Small intestine (tissue), 7 donors: ENCODE measurements at regions not wholly inside any gene's neighbourhood (a gene's known extent, or its start where the extent isn't known, plus 50 kb on each side); places are given as distances from the start of the nearest gene placed in this dataset.

ENCODE experiments used
- DNase-seq, 2 donors: peaks; one replicate each; pipeline versions ENCODE4 v3.0.0 to v3.0.0-alpha.2; 2013
- FAIRE-seq: peaks from 2 replicates; lab custom pipeline; 2012; peaks lifted over from hg19 to GRCh38; lab: Jason Lieb, UNC
- H3K27ac ChIP-seq, 3 donors: one replicate each; pipeline ENCODE4 v1.5.1; 2013; ENCODE audit warnings: low read length in 2 of 3, mild to moderate bottlenecking in 2 of 3, control low read depth in 1 of 3, inconsistent platforms in 1 of 3, low read depth in 1 of 3, moderate library complexity in 1 of 3
- H3K27me3 ChIP-seq, 3 donors: one replicate each; pipeline ENCODE4 v1.6.1; 2013; ENCODE audit warnings: low read length in 3 of 3, inconsistent platforms in 1 of 3; ENCODE audit not compliant: control insufficient read depth in 3 of 3, insufficient read depth in 3 of 3
- H3K36me3 ChIP-seq, 3 donors: one replicate each; pipeline ENCODE4 v1.6.1; 2013; ENCODE audit warnings: low read length in 3 of 3, inconsistent platforms in 1 of 3, low read depth in 1 of 3, mild to moderate bottlenecking in 1 of 3, moderate library complexity in 1 of 3; ENCODE audit not compliant: control insufficient read depth in 3 of 3, insufficient read depth in 2 of 3
- H3K4me1 ChIP-seq, 3 donors: one replicate each; pipeline ENCODE4 v1.6.1; 2013; ENCODE audit warnings: low read length in 2 of 3, inconsistent platforms in 1 of 3, low read depth in 1 of 3, mild to moderate bottlenecking in 1 of 3, moderate library complexity in 1 of 3; ENCODE audit not compliant: control insufficient read depth in 3 of 3, insufficient read depth in 2 of 3
- H3K4me3 ChIP-seq, 3 donors: one replicate each; pipeline ENCODE4 v1.5.1; 2013; ENCODE audit warnings: low read length in 3 of 3, control low read depth in 1 of 3, inconsistent platforms in 1 of 3, low read depth in 1 of 3, mild to moderate bottlenecking in 1 of 3, moderate library complexity in 1 of 3
- H3K9me3 ChIP-seq, 2 donors: one replicate each; pipeline ENCODE4 v1.6.1; 2013; ENCODE audit warnings: low read depth in 1 of 2, low read length in 1 of 2; ENCODE audit not compliant: control insufficient read depth in 2 of 2, insufficient read depth in 1 of 2
- WGBS, 3 donors: extraction: QIAGEN DNeasy Blood & Tissue Kit; methylation state at CpG; one replicate each; pipeline ENCODE4 v1.1.7; 2013; 5-methylcytosine and 5-hydroxymethylcytosine counted together
- donor health status: healthy with polysubstance abuse.
- donor health status: control.
- donor health status: control.
- donor health status: Bipolar disorder and iron deficiency.
- donor health status: healthy.

GRCh38 chr17:14510136-14510535 lies 209.3 kb downstream of the HS3ST3B1 start:
- Histone ChIP-seq H3K27ac (no peak overlapping the region), H3K4me3 (no peak overlapping the region), H3K36me3 (no peaks in the 10 kb centered on the region), H3K9me3 (no peaks in the 10 kb centered on the region), H3K27me3 (no peaks in the 10 kb centered on the region), H3K4me1 (no peaks in the 10 kb centered on the region)
- 70 to 85% (median 83%) methylated on average over 3 of the region's 3 CpGs for WGBS, 3 donors
- no peak for FAIRE-seq
- no peak for DNase-seq

- WGBS, 3 donors: 80 to 84% (median 82%) methylated on average over 5 of the region's 5 CpGs
Measured at GRCh38 chr17:14508156-14508555, 207.3 kb downstream of the HS3ST3B1 start.

GRCh38 chr17:14506364-14506763 lies 205.5 kb downstream of the HS3ST3B1 start:
- Histone ChIP-seq H3K4me1 (no peaks in the 10 kb centered on the region), H3K27ac (no peak overlapping the region), H3K27me3 (no peaks in the 10 kb centered on the region), H3K9me3 (no peaks in the 10 kb centered on the region), H3K36me3 (no peaks in the 10 kb centered on the region), H3K4me3 (no peak overlapping the region)
- 78 to 86% (median 82%) methylated on average over 5 of the region's 5 CpGs for WGBS, 3 donors
- FAIRE-seq (no peak), DNase-seq (no peak)

More at GRCh38 chr17:14508156-14508555, 207.3 kb downstream of the HS3ST3B1 start:
- no peak for DNase-seq
- FAIRE-seq: no peak
- H3K27me3 ChIP-seq: no peaks in the 10 kb centered on the region
- no peak overlapping the region for H3K4me3 ChIP-seq
- H3K9me3 ChIP-seq: no peaks in the 10 kb centered on the region
- no peak overlapping the region for H3K27ac ChIP-seq
- no peaks in the 10 kb centered on the region for H3K4me1 ChIP-seq
- no peaks in the 10 kb centered on the region for H3K36me3 ChIP-seq

- FAIRE-seq (no peak), DNase-seq (no peak)
- Histone ChIP-seq H3K27me3 (no peaks in the 10 kb centered on the region), H3K36me3 (no peaks in the 10 kb centered on the region), H3K4me3 (no peak overlapping the region), H3K9me3 (no peaks in the 10 kb centered on the region), H3K27ac (no peak overlapping the region), H3K4me1 (no peaks in the 10 kb centered on the region)
- WGBS, 3 donors: 36 to 53% (median 39%) methylated on average over 3 of the region's 3 CpGs
Measured at GRCh38 chr17:14505606-14506005, 204.7 kb downstream of the HS3ST3B1 start.

- Histone ChIP-seq H3K36me3 (no peaks in the 10 kb centered on the region), H3K4me1 (no peaks in the 10 kb centered on the region), H3K27me3 (no peaks in the 10 kb centered on the region), H3K4me3 (no peak overlapping the region), H3K27ac (no peak overlapping the region), H3K9me3 (no peaks in the 10 kb centered on the region)
- 73 to 92% (median 86%) methylated on average over 4 of the region's 4 CpGs for WGBS, 3 donors
- no peak for FAIRE-seq
- DNase-seq: no peak
Measured at GRCh38 chr17:14499976-14500375, 199.1 kb downstream of the HS3ST3B1 start.

- no peaks in the 10 kb centered on the region for H3K4me1 ChIP-seq
- WGBS, 3 donors: 78 to 80% (median 79%) methylated on average over 1 of the region's 1 CpG
- no peaks in the 10 kb centered on the region for H3K27me3 ChIP-seq
- FAIRE-seq (no peak), DNase-seq (no peak)
- H3K27ac ChIP-seq: no peak overlapping the region
- no peaks in the 10 kb centered on the region for H3K9me3 ChIP-seq
- no peaks in the 10 kb centered on the region for H3K36me3 ChIP-seq
- H3K4me3 ChIP-seq: no peak overlapping the region
Measured at GRCh38 chr17:14498812-14499211, 197.9 kb downstream of the HS3ST3B1 start.

- FAIRE-seq (no peak), DNase-seq (no peak)
- no peak overlapping the region for H3K4me3 ChIP-seq
- no peak overlapping the region for H3K27ac ChIP-seq
- 59 to 73% (median 71%) methylated on average over 4 of the region's 4 CpGs for WGBS, 3 donors
- no peaks in the 10 kb centered on the region for H3K9me3 ChIP-seq
- H3K4me1 ChIP-seq: no peaks in the 10 kb centered on the region
- no peaks in the 10 kb centered on the region for H3K27me3 ChIP-seq
- H3K36me3 ChIP-seq: no peaks in the 10 kb centered on the region
Measured at GRCh38 chr17:14494161-14494560, 193.3 kb downstream of the HS3ST3B1 start.

- no peak overlapping the region for H3K27ac ChIP-seq
- H3K36me3 ChIP-seq: no peaks in the 10 kb centered on the region
- 77 to 89% (median 84%) methylated on average over 2 of the region's 2 CpGs for WGBS, 3 donors
- H3K27me3 ChIP-seq: no peaks in the 10 kb centered on the region
- no peak overlapping the region for H3K4me3 ChIP-seq
- H3K9me3 ChIP-seq: no peaks in the 10 kb centered on the region
- no peaks in the 10 kb centered on the region for H3K4me1 ChIP-seq
- FAIRE-seq: no peak
- no peak for DNase-seq
Measured at GRCh38 chr17:14489986-14490385, 189.1 kb downstream of the HS3ST3B1 start.

- FAIRE-seq (no peak), DNase-seq (no peak)
- 38 to 49% (median 43%) methylated on average over 2 of the region's 2 CpGs for WGBS, 3 donors
- no peaks in the 10 kb centered on the region for H3K36me3 ChIP-seq
- H3K9me3 ChIP-seq: no peaks in the 10 kb centered on the region
- no peaks in the 10 kb centered on the region for H3K4me1 ChIP-seq
- no peaks in the 10 kb centered on the region for H3K27me3 ChIP-seq
- no peak overlapping the region for H3K4me3 ChIP-seq
- H3K27ac ChIP-seq: no peak overlapping the region
Measured at GRCh38 chr17:14488958-14489550, 188.2 kb downstream of the HS3ST3B1 start.
